ENCODE measurements at regions not wholly inside any gene's neighbourhood (a gene's known extent, or its start where the extent isn't known, plus 50 kb on each side); places are given as distances from the start of the nearest gene placed in this dataset.

GRCh38 chr18:28651298-28651697, 474.4 kb upstream of the CDH2 start:
- Histone ChIP-seq H3K27ac (no peak overlapping the region), H3K4me3 (no peak overlapping the region)
- DNase-seq (ENCODE audit: low spot score): no peak
- TF ChIP-seq CTCF (IDR thresholded peaks at IDR 0.05): no peak

- no peak overlapping the region for H3K27ac ChIP-seq
- DNase-seq (ENCODE audit: low spot score): no peak
- no peak for TF ChIP-seq CTCF (IDR thresholded peaks at IDR 0.05)
- no peak overlapping the region for H3K4me3 ChIP-seq
Observed at GRCh38 chr18:28650860-28651259, 473.9 kb upstream of the CDH2 start.

GRCh38 chr18:28647961-28648360, 471.0 kb upstream of the CDH2 start:
- Histone ChIP-seq H3K27ac (no peak overlapping the region), H3K4me3 (no peak overlapping the region)
- DNase-seq (ENCODE audit: low spot score): no peak
- TF ChIP-seq CTCF (IDR thresholded peaks at IDR 0.05): no peak

- DNase-seq (ENCODE audit: low spot score): no peak
- Histone ChIP-seq H3K4me3 (no peak overlapping the region), H3K27ac (no peak overlapping the region)
- no peak for TF ChIP-seq CTCF (IDR thresholded peaks at IDR 0.05)
Observed at GRCh38 chr18:28637897-28638296, 461.0 kb upstream of the CDH2 start.

- H3K4me3 ChIP-seq: no peak overlapping the region
- no peak for TF ChIP-seq CTCF (IDR thresholded peaks at IDR 0.05)
- no peak for DNase-seq (ENCODE audit: low spot score)
- H3K27ac ChIP-seq: no peak overlapping the region
Observed at GRCh38 chr18:28635530-28635929, 458.6 kb upstream of the CDH2 start.

GRCh38 chr18:28626756-28627155, 449.8 kb upstream of the CDH2 start:
- Histone ChIP-seq H3K4me3 (no peak overlapping the region), H3K27ac (no peak overlapping the region)
- no peak for DNase-seq (ENCODE audit: low spot score)
- TF ChIP-seq CTCF (IDR thresholded peaks at IDR 0.05): no peak

GRCh38 chr18:28607991-28608390, 431.1 kb upstream of the CDH2 start:
- Histone ChIP-seq H3K27ac (no peak overlapping the region), H3K4me3 (no peak overlapping the region)
- no peak for TF ChIP-seq CTCF (IDR thresholded peaks at IDR 0.05)
- no peak for DNase-seq (ENCODE audit: low spot score)
